Posterior cingulate gyrus (tissue), 11 donors: ENCODE measurements at regions not wholly inside any gene's neighbourhood (a gene's known extent, or its start where the extent isn't known, plus 50 kb on each side); places are given as distances from the start of the nearest gene placed in this dataset.
A peak's percentile ranks its signal among the peaks of the same experiment; 100 is the strongest.
"Not testable (repeated sequence)": the region's sequence is repeated elsewhere in the genome, so short reads cannot be mapped to it uniquely, and the experiment has no call there.

Experiments used
- DNase-seq, 10 donors: peaks; one replicate each; pipeline versions ENCODE4 v3.0.0 to v3.0.0-alpha.2; 2020 to 2021; ENCODE audit warnings: mixed read lengths in 3 of 10
- intact Hi-C: fragments of 100-400 bp; cut with DNase I; formaldehyde crosslinking; loops from one replicate; pipeline ENCODE4 v1.15.1; 2023

- intact Hi-C loops, result no loop called here
- DNase-seq, result no peak
Observed at GRCh38 chr13:91241221-91241933, 106.1 kb upstream of the MIR17HG start.

GRCh38 chr13:91242652-91243051 is 104.8 kb upstream of the MIR17HG start:
- DNase-seq, result peak in 1 of 10 donors; percentile 56
- intact Hi-C loops, result no loop called here

- intact Hi-C loops, result no loop called here
Observed at GRCh38 chr13:91245288-91245687, 102.2 kb upstream of the MIR17HG start.

GRCh38 chr13:91247768-91248167 is 99.7 kb upstream of the MIR17HG start:
- no peak for DNase-seq
- intact Hi-C loops, result loop anchor here (2.0 kb wide), 1 partner anchor 113 kb away; no protein-coding TSS in a partner anchor

More at GRCh38 chr13:91245288-91245687, 102.2 kb upstream of the MIR17HG start:
- no peak for DNase-seq

GRCh38 chr13:91248249-91248648 is 99.2 kb upstream of the MIR17HG start:
- no peak for DNase-seq
- intact Hi-C loops, result no loop called here

- intact Hi-C loops, result no loop called here
- no peak for DNase-seq
Observed at GRCh38 chr13:91249370-91249769, 98.1 kb upstream of the MIR17HG start.

GRCh38 chr13:91249861-91250260 is 97.6 kb upstream of the MIR17HG start:
- intact Hi-C loops, result no loop called here
- DNase-seq, result no peak

GRCh38 chr13:91251573-91251972 is 95.9 kb upstream of the MIR17HG start:
- not testable (repeated sequence) for DNase-seq

GRCh38 chr13:91264484-91264883 is 83.0 kb upstream of the MIR17HG start:
- intact Hi-C loops, result no loop called here
- no peak for DNase-seq

More at GRCh38 chr13:91251573-91251972, 95.9 kb upstream of the MIR17HG start:
- intact Hi-C loops, result not testable (repeated sequence)

- DNase-seq, result no peak
- intact Hi-C loops, result no loop called here
Observed at GRCh38 chr13:91269237-91269636, 78.2 kb upstream of the MIR17HG start.

- no peak for DNase-seq
- intact Hi-C loops, result no loop called here
Observed at GRCh38 chr13:91270031-91270430, 77.5 kb upstream of the MIR17HG start.

- intact Hi-C loops, result no loop called here
- peak in 2 of 10 donors; percentile 31 to 51 for DNase-seq
Observed at GRCh38 chr13:91272235-91272777, 75.2 kb upstream of the MIR17HG start.

GRCh38 chr13:91273675-91274074 is 73.8 kb upstream of the MIR17HG start:
- intact Hi-C loops, result no loop called here
- no peak for DNase-seq

- intact Hi-C loops, result no loop called here
- no peak for DNase-seq
Observed at GRCh38 chr13:91277013-91277676, 70.3 kb upstream of the MIR17HG start.

- intact Hi-C loops, result no loop called here
- no peak for DNase-seq
Observed at GRCh38 chr13:91278291-91278690, 69.2 kb upstream of the MIR17HG start.

GRCh38 chr13:91278888-91279287 is 68.6 kb upstream of the MIR17HG start:
- intact Hi-C loops, result no loop called here

GRCh38 chr13:91280801-91281200 is 66.7 kb upstream of the MIR17HG start:
- DNase-seq, result no peak
- intact Hi-C loops, result no loop called here

More at GRCh38 chr13:91278888-91279287, 68.6 kb upstream of the MIR17HG start:
- DNase-seq, result no peak

GRCh38 chr13:91284335-91284734 is 63.2 kb upstream of the MIR17HG start:
- intact Hi-C loops, result no loop called here
- no peak for DNase-seq

- intact Hi-C loops, result no loop called here
- DNase-seq, result no peak
Observed at GRCh38 chr13:91286317-91286716, 61.2 kb upstream of the MIR17HG start.

- intact Hi-C loops, result no loop called here
- DNase-seq, result no peak
Observed at GRCh38 chr13:91291078-91291477, 56.4 kb upstream of the MIR17HG start.

- no peak for DNase-seq
- intact Hi-C loops, result no loop called here
Observed at GRCh38 chr13:91292630-91293221, 54.8 kb upstream of the MIR17HG start.
